AG10803 (cell line): ENCODE measurements at regions not wholly inside any gene's neighbourhood (a gene's known extent, or its start where the extent isn't known, plus 50 kb on each side); places are given as distances from the start of the nearest gene placed in this dataset.
"Not testable (repeated sequence)": the region's sequence is repeated elsewhere in the genome, so short reads cannot be mapped to it uniquely, and the experiment has no call there.

Source experiments
- DNase-seq: peaks from one replicate; pipeline ENCODE4 v3.0.0; 2010; ENCODE audit warnings: low read depth
- H3K4me3 ChIP-seq: 2 replicates; pipeline ENCODE4 v1.5.1; 2011; ENCODE audit warnings: mild to moderate bottlenecking, low read length, control low read depth
- CTCF ChIP-seq: conservative IDR thresholded peaks from 2 replicates; pipeline ENCODE4 v1.5.1; 2011; ENCODE audit warnings: mild to moderate bottlenecking, low read length, control low read depth, inconsistent platforms

GRCh38 chr3:13998831-13999230 is 119.0 kb upstream of the WNT7A start:
- TF ChIP-seq CTCF, result no peak
- no peak for DNase-seq

GRCh38 chr3:13995216-13995615 is 115.3 kb upstream of the WNT7A start:
- not testable (repeated sequence) for H3K4me3 ChIP-seq, DNase-seq

More at GRCh38 chr3:13998831-13999230, 119.0 kb upstream of the WNT7A start:
- H3K4me3 ChIP-seq, result no peak overlapping the region

GRCh38 chr3:13988925-13989324 is 109.1 kb upstream of the WNT7A start:
- DNase-seq, result not testable (repeated sequence)

GRCh38 chr3:13976469-13976868 is 96.6 kb upstream of the WNT7A start:
- H3K4me3 ChIP-seq, result no peak overlapping the region
- TF ChIP-seq CTCF, result no peak
- DNase-seq, result no peak

More at GRCh38 chr3:13988925-13989324, 109.1 kb upstream of the WNT7A start:
- H3K4me3 ChIP-seq, result not testable (repeated sequence)

GRCh38 chr3:13975686-13976085 is 95.8 kb upstream of the WNT7A start:
- no peak for TF ChIP-seq CTCF
- DNase-seq, result no peak
- H3K4me3 ChIP-seq, result no peak overlapping the region

GRCh38 chr3:13972679-13973379 is 93.0 kb upstream of the WNT7A start:
- no peak for DNase-seq
- TF ChIP-seq CTCF, result no peak
- H3K4me3 ChIP-seq, result no peak overlapping the region

- H3K4me3 ChIP-seq, result no peak overlapping the region
- no peak for DNase-seq
- no peak for TF ChIP-seq CTCF
Observed at GRCh38 chr3:13966302-13966701, 86.4 kb upstream of the WNT7A start.

- TF ChIP-seq CTCF, result no peak
- DNase-seq, result no peak
Observed at GRCh38 chr3:13963137-13963886, 83.4 kb upstream of the WNT7A start.

More at GRCh38 chr3:13963137-13963886, 83.4 kb upstream of the WNT7A start:
- H3K4me3 ChIP-seq, result no peak overlapping the region
